GM18498 (cell line): ENCODE measurements at regions not wholly inside any gene's neighbourhood (a gene's known extent, or its start where the extent isn't known, plus 50 kb on each side); places are given as distances from the start of the nearest gene placed in this dataset.
"Not testable (repeated sequence)": the region's sequence is repeated elsewhere in the genome, so short reads cannot be mapped to it uniquely, and the experiment has no call there.

Experiments
- ATAC-seq: cut with Tn5 transposase; IDR thresholded peaks from one replicate; pipeline ENCODE4 v1.9.1; 2021; ENCODE audit warnings: mild to moderate bottlenecking, moderate library complexity; ENCODE audit not compliant: unreplicated experiment

- not testable (repeated sequence) for ATAC-seq
These were observed 88.5 kb upstream of the HCCS start for GRCh38 chrX:11022588-11022987.

GRCh38 chrX:11039926-11040325 is 71.2 kb upstream of the HCCS start:
- ATAC-seq = no peak

GRCh38 chrX:11040405-11040804 is 70.7 kb upstream of the HCCS start:
- no peak for ATAC-seq

GRCh38 chrX:11040996-11041395 is 70.1 kb upstream of the HCCS start:
- ATAC-seq = no peak

- ATAC-seq = no peak
These were observed 61.1 kb upstream of the HCCS start for GRCh38 chrX:11050013-11050412.

GRCh38 chrX:11053351-11053750 is 57.8 kb upstream of the HCCS start:
- no peak for ATAC-seq

- ATAC-seq = no peak
These were observed 54.6 kb upstream of the HCCS start for GRCh38 chrX:11056322-11057176.

- no peak for ATAC-seq
These were observed 51.2 kb upstream of the HCCS start for GRCh38 chrX:11059933-11060332.
